LNCAP (cell line): ENCODE measurements at regions not wholly inside any gene's neighbourhood (a gene's known extent, or its start where the extent isn't known, plus 50 kb on each side); places are given as distances from the start of the nearest gene placed in this dataset.

Experiments used
- CTCF ChIP-seq: fragments of 450-650 bp; IDR thresholded peaks from 2 replicates; pipeline ENCODE4 v1.5.1; 2017; ENCODE audit warnings: mild to moderate bottlenecking

GRCh38 chr2:176490061-176490861 is 221.0 kb downstream of the MTX2 start:
- TF ChIP-seq CTCF, result no peak

GRCh38 chr2:176491172-176491904 is 222.1 kb downstream of the MTX2 start:
- no peak for TF ChIP-seq CTCF

GRCh38 chr2:176492583-176492982 is 223.3 kb downstream of the MTX2 start:
- no peak for TF ChIP-seq CTCF

- TF ChIP-seq CTCF, result no peak
Observed at GRCh38 chr2:176493226-176493825, 224.1 kb downstream of the MTX2 start.

- no peak for TF ChIP-seq CTCF
Observed at GRCh38 chr2:176493909-176494308, 224.7 kb downstream of the MTX2 start.

GRCh38 chr2:176494949-176495353 is 225.7 kb downstream of the MTX2 start:
- TF ChIP-seq CTCF, result no peak

GRCh38 chr2:176495826-176496225 is 226.6 kb downstream of the MTX2 start:
- no peak for TF ChIP-seq CTCF
